ENCODE measurements at regions not wholly inside any gene's neighbourhood (a gene's known extent, or its start where the extent isn't known, plus 50 kb on each side); places are given as distances from the start of the nearest gene placed in this dataset.
A peak's percentile ranks its signal among the peaks of the same experiment; 100 is the strongest.

GRCh38 chr15:31517711-31518110 lies 191.1 kb downstream of the KLF13 start:
- H3K4me1 Mint-ChIP-seq, result peaks cover 10% of the 10 kb centered on the region
- no peak overlapping the region for H3K4me3 Mint-ChIP-seq
- no peaks in the 10 kb centered on the region for H3K36me3 Mint-ChIP-seq (ENCODE audit: low read depth)
- H3K27ac Mint-ChIP-seq, result no peak overlapping the region
- no peak for ATAC-seq
- H3K27me3 Mint-ChIP-seq, result peaks cover 30% of the 10 kb centered on the region
- no peak for DNase-seq
- no peaks in the 10 kb centered on the region for H3K9me3 Mint-ChIP-seq

- H3K27me3 Mint-ChIP-seq, result peaks cover 7% of the 10 kb centered on the region
- ATAC-seq (no peak), DNase-seq (no peak)
- H3K27ac Mint-ChIP-seq, result no peak overlapping the region
- no peaks in the 10 kb centered on the region for H3K36me3 Mint-ChIP-seq (ENCODE audit: low read depth)
- H3K4me1 Mint-ChIP-seq, result no peaks in the 10 kb centered on the region
- no peaks in the 10 kb centered on the region for H3K9me3 Mint-ChIP-seq
- no peak overlapping the region for H3K4me3 Mint-ChIP-seq
Observed at GRCh38 chr15:31522028-31522427, 195.4 kb downstream of the KLF13 start.

GRCh38 chr15:31523027-31523654 lies 196.5 kb downstream of the KLF13 start:
- no peaks in the 10 kb centered on the region for H3K36me3 Mint-ChIP-seq (ENCODE audit: low read depth)
- H3K27me3 Mint-ChIP-seq, result no peaks in the 10 kb centered on the region
- ATAC-seq (no peak), DNase-seq (no peak)
- H3K4me3 Mint-ChIP-seq, result no peak overlapping the region
- H3K9me3 Mint-ChIP-seq, result no peaks in the 10 kb centered on the region
- no peak overlapping the region for H3K27ac Mint-ChIP-seq
- H3K4me1 Mint-ChIP-seq, result no peaks in the 10 kb centered on the region

DNA sequence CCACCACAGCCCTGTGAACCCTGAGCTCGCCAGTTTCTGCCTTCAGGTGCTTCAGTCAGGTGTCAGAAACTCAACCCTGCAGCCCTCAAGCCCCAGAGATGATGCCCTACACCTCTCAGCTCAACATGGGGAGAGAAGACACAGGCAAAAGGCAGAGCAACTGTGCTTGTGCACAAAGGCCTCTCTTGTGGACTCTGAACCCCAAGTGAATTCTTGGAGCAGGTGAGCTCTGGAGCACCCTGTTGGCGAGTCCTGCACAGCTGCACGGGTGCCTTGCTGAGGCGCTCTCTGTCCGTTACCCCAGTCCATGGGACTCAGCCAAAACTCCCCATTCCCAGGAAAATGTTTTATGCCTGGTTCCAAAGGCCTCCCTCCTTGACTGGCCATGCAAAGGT lies 197.0 kb downstream of the KLF13 start:
- Mint-ChIP-seq H3K4me3 (no peak overlapping the region), H3K9me3 (no peaks in the 10 kb centered on the region), H3K27me3 (no peaks in the 10 kb centered on the region), H3K36me3 (ENCODE audit: low read depth) (no peaks in the 10 kb centered on the region), H3K27ac (no peak overlapping the region), H3K4me1 (no peaks in the 10 kb centered on the region)
- no peak for DNase-seq
- no peak for ATAC-seq

DNA sequence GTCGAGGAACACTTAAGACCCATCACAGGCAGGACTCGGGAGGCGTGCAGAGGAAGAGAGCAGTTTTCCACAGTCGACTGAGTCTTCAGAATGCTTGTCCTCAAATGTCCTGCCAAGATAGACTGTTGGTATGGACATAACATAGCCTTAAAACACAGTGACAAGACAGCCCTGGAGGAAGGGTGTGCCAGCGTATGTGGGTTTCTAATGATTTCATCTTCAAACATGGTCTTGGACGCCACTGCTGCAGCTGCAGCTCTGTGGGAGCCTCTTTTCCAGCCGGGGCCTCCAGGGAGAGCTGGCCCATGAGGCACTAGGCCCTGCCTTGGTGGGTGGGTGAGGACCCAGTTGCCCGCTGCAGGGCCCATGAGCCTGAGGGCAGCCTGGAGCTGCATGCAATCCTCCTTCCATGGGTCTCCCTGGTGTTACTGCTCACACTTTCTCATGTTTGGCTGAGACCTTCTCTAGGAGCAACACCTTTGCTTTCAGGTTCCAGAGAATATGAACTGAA lies 198.6 kb downstream of the KLF13 start:
- DNase-seq, result no peak
- Mint-ChIP-seq H3K36me3 (ENCODE audit: low read depth) (no peaks in the 10 kb centered on the region), H3K27me3 (peaks cover 2% of the 10 kb centered on the region), H3K9me3 (no peaks in the 10 kb centered on the region), H3K4me3 (no peak overlapping the region), H3K4me1 (no peaks in the 10 kb centered on the region), H3K27ac (no peak overlapping the region)
- ATAC-seq, result no peak

DNA sequence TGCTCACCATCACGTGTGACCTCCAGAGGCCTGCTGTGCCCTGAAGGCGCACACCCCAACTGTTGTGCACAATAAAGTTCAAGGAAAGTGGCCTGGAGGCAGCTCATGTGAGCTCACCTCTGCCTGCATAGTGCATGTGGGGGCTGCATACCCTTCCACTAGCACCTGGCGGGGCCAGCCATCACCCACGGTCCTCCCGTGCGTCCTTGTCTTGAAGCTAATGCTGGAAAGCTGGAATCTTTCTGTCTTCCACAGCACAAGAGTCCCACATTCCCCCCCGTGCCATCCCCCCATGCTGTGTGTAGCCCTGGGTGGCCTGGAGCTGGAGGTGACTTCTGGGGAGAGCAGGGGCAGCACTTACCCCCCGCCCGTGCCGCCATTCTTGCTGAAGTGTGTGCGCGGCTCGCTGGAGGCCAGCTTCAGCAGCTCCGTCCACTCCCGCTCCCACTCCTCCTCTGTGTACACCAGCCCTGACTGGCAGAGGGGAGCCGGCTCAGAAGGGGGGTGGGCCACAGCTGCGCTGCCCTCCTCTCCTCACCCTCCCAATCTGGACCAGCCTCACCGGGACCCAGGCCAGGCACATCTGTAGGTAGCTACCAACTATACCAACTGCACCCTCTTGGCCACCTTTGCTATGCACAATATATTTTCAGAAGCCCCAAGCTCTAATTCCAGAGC lies 199.5 kb downstream of the KLF13 start:
- Mint-ChIP-seq H3K36me3 (ENCODE audit: low read depth) (no peaks in the 10 kb centered on the region), H3K27ac (no peak overlapping the region), H3K4me1 (no peaks in the 10 kb centered on the region), H3K9me3 (no peaks in the 10 kb centered on the region), H3K27me3 (peaks cover 2% of the 10 kb centered on the region), H3K4me3 (no peak overlapping the region)
- DNase-seq, result no peak
- no peak for ATAC-seq

GRCh38 chr15:31526916-31527690 lies 200.5 kb downstream of the KLF13 start:
- no peaks in the 10 kb centered on the region for H3K9me3 Mint-ChIP-seq
- no peaks in the 10 kb centered on the region for H3K4me1 Mint-ChIP-seq
- H3K27ac Mint-ChIP-seq, result no peak overlapping the region
- DNase-seq (no peak), ATAC-seq (no peak)
- no peak overlapping the region for H3K4me3 Mint-ChIP-seq
- peaks cover 6% of the 10 kb centered on the region for H3K27me3 Mint-ChIP-seq
- H3K36me3 Mint-ChIP-seq (ENCODE audit: low read depth), result no peaks in the 10 kb centered on the region

GRCh38 chr15:31528846-31529245 lies 202.2 kb downstream of the KLF13 start:
- Mint-ChIP-seq H3K27me3 (peaks cover 10% of the 10 kb centered on the region), H3K27ac (no peak overlapping the region), H3K36me3 (ENCODE audit: low read depth) (no peaks in the 10 kb centered on the region), H3K4me1 (no peaks in the 10 kb centered on the region), H3K9me3 (peaks cover under 1% of the 10 kb centered on the region), H3K4me3 (no peak overlapping the region)
- DNase-seq (no peak), ATAC-seq (no peak)

- H3K4me1 Mint-ChIP-seq, result no peaks in the 10 kb centered on the region
- H3K27ac Mint-ChIP-seq, result no peak overlapping the region
- H3K36me3 Mint-ChIP-seq (ENCODE audit: low read depth), result no peaks in the 10 kb centered on the region
- DNase-seq, result no peak
- ATAC-seq, result no peak
- peaks cover 52% of the 10 kb centered on the region for H3K27me3 Mint-ChIP-seq
- no peak overlapping the region for H3K4me3 Mint-ChIP-seq
- H3K9me3 Mint-ChIP-seq, result peaks cover 6% of the 10 kb centered on the region
Observed at GRCh38 chr15:31537770-31538592, 211.3 kb downstream of the KLF13 start.

GRCh38 chr15:31540633-31541032 lies 214.0 kb downstream of the KLF13 start:
- DNase-seq (no peak), ATAC-seq (no peak)
- peaks cover 64% of the 10 kb centered on the region for H3K27me3 Mint-ChIP-seq
- peaks cover 14% of the 10 kb centered on the region for H3K4me1 Mint-ChIP-seq
- no peaks in the 10 kb centered on the region for H3K36me3 Mint-ChIP-seq (ENCODE audit: low read depth)
- H3K9me3 Mint-ChIP-seq, result no peaks in the 10 kb centered on the region
- H3K4me3 Mint-ChIP-seq, result no peak overlapping the region
- no peak overlapping the region for H3K27ac Mint-ChIP-seq

- no peak overlapping the region for H3K4me3 Mint-ChIP-seq
- ATAC-seq (no peak), DNase-seq (no peak)
- H3K4me1 Mint-ChIP-seq, result peaks cover 17% of the 10 kb centered on the region
- H3K36me3 Mint-ChIP-seq (ENCODE audit: low read depth), result no peaks in the 10 kb centered on the region
- H3K9me3 Mint-ChIP-seq, result no peaks in the 10 kb centered on the region
- H3K27ac Mint-ChIP-seq, result no peak overlapping the region
- peaks cover 62% of the 10 kb centered on the region for H3K27me3 Mint-ChIP-seq
Observed at GRCh38 chr15:31544361-31544760, 217.7 kb downstream of the KLF13 start.

GRCh38 chr15:31545257-31545656 lies 218.6 kb downstream of the KLF13 start:
- Mint-ChIP-seq H3K27me3 (peaks cover 56% of the 10 kb centered on the region), H3K4me3 (no peak overlapping the region), H3K9me3 (no peaks in the 10 kb centered on the region), H3K36me3 (ENCODE audit: low read depth) (no peaks in the 10 kb centered on the region), H3K27ac (no peak overlapping the region), H3K4me1 (peaks cover 18% of the 10 kb centered on the region)
- ATAC-seq (no peak), DNase-seq (no peak)

DNA sequence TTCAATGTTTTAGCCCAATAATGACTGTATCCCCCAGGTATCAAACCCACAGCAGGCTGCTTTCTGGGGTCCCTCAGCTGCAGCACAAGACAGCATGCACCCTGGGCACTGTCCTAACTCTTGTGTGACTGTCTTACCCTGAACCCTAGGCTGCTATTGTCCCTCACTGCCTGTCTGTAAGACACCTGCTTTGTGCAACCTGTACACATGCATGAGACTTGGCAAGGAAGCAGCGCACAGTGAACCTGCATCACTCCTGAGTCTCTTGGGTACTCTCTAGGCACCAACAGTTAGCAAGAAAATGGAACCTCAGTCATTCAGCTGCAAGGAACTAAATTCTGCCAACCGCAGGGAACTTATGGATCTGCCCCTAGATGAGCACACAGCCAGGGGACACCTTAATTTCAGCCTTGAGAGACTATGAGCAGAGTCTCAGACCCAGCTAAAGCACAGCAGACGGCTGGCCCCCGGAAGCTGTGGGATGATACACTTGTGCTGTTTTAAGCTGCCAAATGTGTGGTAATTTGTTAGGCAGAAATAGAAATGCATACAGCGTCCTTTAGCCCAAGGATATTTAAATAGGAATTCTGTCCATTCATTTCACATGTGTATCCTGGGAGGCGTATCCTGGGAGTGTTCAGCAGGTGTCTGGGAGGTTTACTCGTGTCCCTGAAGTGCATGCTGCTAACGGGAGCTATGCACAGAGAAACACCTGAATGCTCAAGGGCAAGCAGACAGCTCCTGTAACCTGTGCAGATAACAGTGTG lies 223.8 kb downstream of the KLF13 start:
- H3K9me3 Mint-ChIP-seq, result no peaks in the 10 kb centered on the region
- H3K4me1 Mint-ChIP-seq, result peaks cover 17% of the 10 kb centered on the region

DNA sequence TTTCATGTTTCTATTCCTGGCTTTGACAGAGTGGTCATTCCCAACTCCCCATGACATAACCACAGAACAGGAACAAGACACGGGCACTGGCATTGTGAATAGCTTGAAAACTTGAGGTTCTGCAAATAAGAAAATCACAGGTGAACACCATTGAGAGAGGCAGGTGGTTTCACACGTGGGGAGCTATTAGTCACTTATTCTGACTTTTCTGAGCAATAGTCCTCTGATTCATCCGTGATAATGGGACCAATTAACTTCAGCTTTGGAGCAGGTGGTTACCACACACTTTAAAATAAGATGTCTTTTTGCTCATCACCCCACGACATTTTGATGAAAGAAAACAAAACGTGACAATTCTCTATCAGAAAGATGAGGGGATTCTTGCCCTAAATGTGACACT lies 224.7 kb downstream of the KLF13 start:
- DNase-seq, result peak; percentile 12
- peak; percentile 79 for ATAC-seq
- no peak overlapping the region for H3K4me3 Mint-ChIP-seq
- peaks cover 21% of the 10 kb centered on the region for H3K27me3 Mint-ChIP-seq
- no peak overlapping the region for H3K27ac Mint-ChIP-seq
- H3K9me3 Mint-ChIP-seq, result no peaks in the 10 kb centered on the region
- H3K36me3 Mint-ChIP-seq (ENCODE audit: low read depth), result no peaks in the 10 kb centered on the region
- H3K4me1 Mint-ChIP-seq, result peaks cover 16% of the 10 kb centered on the region

More for the DNA sequence above, 223.8 kb downstream of the KLF13 start:
- DNase-seq (no peak), ATAC-seq (no peak)
- H3K4me3 Mint-ChIP-seq, result no peak overlapping the region
- H3K27ac Mint-ChIP-seq, result no peak overlapping the region
- H3K36me3 Mint-ChIP-seq (ENCODE audit: low read depth), result no peaks in the 10 kb centered on the region
- peaks cover 24% of the 10 kb centered on the region for H3K27me3 Mint-ChIP-seq

Measured in activated naive CD8-positive, alpha-beta T cell treated with anti-CD3 and anti-CD28 coated beads, Interleukin-2, amount 50 U/mL, for 24 hours (primary cell).